CD4-positive, alpha-beta T cell treated with Interferon alpha-2 for 1 hour (primary cell): ENCODE measurements at regions not wholly inside any gene's neighbourhood (a gene's known extent, or its start where the extent isn't known, plus 50 kb on each side); places are given as distances from the start of the nearest gene placed in this dataset.

Experiments used
- DNase-seq, 2 donors: peaks; one replicate each; pipeline ENCODE4 v3.0.0-alpha.2; 2020 to 2022

DNA sequence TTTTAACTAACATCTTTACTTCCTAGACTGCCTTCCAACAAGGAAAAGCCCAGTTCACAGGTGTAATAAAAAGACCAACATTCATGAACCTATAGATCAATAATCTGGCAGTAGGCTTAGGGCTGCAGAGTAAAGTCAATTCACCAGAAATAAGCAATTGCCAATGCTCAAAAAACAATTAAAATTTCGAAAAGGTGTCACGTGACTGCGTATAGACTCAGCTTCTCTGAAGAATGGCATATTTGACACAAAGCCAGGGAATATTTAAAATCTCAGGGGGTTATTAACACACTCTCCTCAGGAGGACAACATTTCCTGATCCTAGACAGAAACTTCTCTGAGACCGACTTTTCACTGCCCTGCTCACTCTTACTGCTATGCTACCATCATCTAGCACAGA lies 245.2 kb upstream of the LRATD1 start:
- no peak for DNase-seq

DNA sequence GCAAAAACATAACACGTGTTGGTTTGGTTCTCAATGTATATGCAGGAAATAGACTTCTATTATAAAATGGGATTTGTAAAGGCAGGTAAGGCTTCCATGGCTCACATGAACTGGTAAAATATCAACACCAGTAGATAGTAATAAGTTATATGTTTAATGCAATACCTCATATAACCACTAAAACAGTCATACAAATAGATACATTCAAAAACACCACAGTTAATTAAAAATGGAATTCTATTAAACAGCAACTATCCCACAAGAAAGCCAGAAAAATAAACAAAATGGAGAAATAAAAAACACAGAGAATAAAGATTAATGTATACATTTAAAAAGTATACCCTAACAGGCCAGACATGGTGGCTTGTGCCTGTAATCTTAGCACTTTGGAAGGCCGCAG lies 243.8 kb upstream of the LRATD1 start:
- DNase-seq = no peak

DNA sequence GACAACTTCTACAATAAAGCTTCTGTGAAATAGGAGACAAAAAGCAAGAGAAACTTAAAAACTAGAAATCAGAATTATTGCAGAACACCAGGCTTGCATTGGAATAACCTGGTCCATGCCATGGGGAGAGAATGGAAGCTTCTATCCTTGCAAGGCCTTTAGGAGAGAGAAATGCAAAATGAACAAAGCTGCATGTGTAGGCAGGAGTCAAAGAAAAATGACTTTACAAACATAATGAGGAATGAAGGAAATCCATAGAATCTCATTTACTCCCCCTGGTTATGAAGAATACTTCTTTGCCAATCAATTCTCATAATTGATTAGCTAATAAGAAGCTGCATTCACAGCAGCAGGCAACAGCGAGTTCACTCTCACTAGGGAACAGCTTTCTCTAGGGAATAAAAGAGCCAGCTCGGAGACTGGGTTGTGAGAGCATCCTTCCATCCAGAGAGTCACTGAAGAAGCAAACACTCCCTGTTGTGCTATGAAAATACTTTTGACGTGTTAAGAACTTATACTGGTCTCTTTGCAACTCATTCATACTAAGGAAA lies 235.9 kb upstream of the LRATD1 start:
- no peak for DNase-seq

DNA sequence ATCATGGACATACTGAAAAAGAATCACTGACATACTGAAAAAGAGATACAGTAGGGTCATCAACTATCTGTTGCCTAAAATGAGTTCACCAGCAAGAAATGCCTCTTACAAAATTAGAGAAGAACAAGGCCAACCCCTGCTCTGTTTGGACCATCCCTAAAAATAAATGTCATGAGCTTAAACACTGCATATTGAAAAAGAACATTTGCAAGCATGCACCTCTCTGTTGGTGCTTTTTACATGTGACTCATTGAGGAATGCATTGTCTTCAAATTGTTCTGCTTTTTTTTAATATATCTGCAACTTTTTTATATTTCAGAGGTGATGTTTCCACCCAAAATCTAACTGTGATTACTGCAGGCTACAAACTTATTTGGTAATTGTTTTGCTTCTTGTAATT lies 233.9 kb upstream of the LRATD1 start:
- no peak for DNase-seq

DNA sequence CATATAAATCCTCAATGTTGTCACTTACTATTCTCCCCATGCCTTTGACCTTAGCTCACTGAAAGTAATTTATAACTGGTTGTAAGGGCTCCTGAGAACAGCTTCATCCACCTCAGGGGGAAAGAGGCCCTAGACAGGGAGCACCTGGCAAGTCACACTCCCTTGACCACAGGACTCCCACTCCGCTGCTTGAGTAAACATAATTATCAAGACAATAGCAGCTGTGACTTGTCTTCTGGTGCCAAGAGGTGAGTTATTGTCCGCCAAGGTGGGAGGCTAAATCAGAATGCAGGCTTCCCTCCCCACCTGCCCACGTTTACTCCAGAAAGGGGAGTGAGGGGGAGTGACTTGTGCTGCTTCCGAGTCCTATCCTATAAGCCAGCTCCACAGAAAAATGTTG lies 230.6 kb upstream of the LRATD1 start:
- DNase-seq = no peak

DNA sequence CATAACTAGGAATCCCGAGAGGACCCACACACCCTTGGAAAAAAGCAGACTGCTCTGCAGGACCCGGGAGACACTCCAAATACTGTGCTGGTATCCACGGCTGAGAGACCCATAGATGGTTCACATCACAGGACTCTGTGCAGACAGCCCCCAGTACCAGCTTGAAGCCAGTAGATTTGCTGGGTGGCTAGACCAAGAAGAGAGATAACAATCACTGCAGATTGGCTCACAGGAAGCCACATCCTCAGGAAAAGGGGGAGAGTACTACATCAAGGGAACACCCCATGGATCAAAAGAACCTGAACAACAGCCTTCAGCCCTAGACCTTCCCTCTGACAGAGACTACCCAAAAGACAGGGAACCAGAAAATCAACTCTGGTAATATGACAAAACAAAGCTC lies 223.8 kb upstream of the LRATD1 start:
- DNase-seq = no peak

DNA sequence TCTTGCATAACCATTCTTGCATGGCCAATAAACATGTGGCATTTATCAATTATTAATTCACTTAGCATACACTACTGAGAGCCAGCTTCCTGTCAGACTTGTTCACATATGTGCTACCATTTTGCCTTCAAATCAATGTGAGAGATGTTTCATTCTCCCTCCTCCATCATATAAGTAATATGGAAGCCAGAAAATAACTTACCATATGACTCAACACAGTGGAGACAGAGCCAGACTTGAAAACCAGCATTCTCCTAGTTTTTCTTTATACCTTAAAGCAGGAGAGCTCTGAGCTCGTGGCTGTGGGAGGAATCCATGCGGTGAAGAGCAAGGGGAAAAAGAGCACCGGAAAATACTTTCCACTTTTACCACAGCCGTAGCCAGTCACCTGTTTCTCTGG lies 215.0 kb upstream of the LRATD1 start:
- DNase-seq = no peak

DNA sequence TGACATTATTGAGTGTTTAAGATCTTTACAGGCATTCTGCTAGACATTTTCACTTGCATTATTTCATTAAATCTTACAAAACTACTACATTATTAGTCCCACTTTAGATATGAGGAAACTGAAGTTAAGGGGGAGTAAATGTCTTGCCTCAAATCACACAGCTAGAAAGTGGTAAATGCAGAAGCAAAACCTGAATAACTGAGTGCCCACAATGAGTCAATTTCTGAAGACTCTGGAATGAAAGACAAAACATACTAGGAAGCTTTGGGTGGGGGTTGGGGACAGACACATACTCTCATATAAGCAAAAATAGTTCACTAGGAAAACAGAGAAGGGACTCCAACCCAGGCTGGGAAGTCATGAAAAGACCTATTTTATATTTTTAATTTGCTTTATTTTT lies 214.4 kb upstream of the LRATD1 start:
- DNase-seq = no peak

DNA sequence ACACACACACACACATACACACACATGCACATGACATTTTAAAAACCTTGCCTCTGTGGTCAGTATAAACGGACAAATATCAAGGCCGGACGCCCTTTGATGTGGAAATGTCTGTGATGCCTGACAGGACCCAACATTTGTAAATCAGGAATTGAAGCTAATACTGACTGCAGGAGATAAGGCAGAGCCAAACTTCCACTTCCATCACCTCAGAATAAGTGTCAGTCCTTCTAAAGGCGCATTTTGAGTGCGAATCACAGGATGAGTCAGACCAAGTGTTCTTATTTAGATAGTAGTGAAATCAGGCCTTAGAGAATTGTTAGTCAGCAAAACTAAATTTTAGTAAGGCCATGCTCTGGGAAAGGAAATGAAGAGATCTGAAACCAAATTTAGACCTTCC lies 211.7 kb upstream of the LRATD1 start:
- DNase-seq = no peak

DNA sequence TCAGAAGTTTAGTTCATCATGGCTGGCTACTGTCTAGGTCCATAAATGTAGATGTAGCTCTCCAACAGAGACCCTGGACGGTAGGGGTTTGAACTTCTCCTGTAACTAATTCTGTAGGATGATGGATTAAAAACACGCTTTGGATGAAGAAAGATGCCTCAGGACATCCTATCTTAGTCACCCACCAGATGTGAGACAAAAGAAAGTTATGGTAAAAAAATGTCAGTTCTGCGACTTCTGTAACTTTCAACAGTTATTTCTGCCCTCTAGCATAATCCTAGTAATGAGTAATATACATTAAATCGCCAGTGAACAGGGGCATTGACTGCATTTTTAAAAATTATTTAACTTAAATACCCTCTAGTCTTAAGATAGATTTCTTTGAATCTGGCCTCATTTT lies 210.1 kb upstream of the LRATD1 start:
- DNase-seq = no peak

DNA sequence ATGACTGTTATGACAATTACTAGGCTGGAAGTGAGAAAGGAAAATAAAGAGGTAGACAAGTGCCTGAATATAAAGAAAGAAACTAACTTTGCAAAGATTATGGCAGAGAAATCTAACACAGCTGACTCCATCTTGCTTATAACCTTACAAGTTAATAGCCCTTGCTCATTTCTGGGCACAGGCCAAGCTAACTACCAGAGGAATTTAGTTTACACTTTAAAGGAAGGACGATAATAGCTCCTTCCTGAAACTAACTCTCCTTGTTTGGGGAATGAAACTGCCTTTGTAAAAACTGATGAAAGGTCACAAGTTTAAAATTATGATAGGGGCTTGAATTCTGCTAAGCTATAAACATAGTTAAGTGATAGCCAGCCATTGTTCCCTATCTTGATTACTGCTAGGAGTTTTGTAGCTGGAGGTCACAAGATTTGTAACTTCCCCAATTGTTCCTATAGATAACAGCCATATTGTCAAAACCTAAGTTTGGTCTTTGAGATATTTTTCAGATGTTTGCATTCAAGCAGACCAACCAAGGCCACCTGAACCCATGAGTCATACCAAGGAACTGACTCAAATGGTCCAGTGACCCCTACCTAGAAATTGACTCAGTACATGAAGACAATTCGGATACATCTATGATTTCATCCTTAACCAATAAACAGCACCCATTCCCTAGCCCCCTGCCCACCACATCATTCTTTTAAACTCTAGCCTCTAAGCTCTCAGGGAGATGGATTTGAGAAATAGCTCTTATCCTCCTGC lies 209.2 kb upstream of the LRATD1 start:
- no peak for DNase-seq

DNA sequence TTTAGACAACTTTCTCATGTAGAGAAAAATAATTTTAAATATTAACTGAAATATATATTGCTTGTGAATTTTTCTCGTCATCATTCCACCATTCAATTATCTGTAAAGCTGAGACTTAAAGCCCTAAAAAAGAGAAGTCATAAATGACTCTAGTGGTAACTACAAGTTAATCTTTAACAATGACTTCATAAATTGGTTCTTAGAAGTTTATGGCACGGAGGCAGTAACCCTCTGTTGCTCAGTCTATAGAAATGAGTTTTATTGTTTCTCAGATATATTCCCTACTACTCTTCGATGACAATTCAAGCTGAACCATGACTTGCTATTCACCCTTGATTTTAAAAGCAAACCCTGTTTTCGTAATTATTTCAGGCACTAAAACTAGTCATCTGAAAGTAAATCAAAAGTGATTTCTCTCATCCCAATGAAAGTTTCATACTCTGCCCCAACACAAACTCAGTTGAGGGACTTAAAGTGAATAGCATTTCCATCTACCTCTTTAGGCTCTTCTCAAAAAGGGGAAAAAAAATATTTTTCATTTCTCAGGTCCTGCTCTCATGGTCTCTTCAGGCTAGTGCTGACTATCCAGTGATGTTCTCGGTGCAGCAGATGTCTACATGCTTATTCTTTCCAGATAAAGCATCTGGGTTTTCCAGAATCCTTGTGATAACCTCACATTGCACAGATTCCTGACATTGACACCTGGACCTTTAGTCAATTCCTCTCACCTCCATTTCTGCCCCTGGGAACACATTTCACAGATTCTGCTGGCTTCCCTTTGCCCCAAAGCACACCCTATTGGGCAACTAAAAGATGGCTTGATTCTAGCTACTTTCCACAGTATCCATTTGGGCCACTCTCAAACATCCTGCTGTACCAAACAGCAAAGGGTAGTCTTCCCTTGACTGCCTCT lies 207.8 kb upstream of the LRATD1 start:
- no peak for DNase-seq

DNA sequence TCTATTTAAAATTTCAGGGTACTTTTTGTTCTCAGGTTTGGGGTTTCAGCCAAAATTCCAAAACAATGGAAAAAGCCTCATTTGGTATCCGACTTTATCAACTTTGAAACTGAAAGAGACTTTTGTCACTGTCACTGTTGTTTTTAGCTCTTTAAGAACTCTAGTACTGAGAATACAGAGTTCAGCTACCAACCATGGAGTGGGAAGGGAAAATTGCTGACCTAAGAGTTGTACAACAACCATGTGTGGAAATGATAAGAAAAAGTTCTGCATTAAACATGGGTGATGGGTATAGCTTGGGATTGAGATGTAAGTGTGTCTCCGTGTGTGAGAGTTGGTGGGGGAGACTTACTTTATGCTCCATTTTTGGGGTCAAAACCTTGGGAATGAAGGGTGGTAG lies 206.6 kb upstream of the LRATD1 start:
- DNase-seq = no peak

DNA sequence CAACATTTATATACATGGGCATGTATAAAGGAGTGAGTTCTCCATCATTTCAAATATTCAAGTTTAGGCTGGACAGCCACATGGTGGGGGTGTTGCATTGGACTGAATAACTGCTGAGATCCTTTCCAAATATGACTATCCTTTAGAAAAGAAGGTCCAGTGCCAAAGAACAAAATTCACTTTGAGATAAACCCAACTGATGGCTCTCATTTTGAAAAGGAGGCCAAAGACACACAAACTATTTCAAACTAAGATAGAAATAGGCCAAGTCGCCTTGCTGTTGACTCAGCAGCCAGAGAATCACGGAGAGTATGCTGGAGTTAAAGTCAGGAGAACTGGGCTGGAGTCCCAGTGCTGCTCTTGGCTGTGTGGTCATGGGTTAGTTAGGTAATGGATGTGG lies 204.5 kb upstream of the LRATD1 start:
- no peak for DNase-seq

DNA sequence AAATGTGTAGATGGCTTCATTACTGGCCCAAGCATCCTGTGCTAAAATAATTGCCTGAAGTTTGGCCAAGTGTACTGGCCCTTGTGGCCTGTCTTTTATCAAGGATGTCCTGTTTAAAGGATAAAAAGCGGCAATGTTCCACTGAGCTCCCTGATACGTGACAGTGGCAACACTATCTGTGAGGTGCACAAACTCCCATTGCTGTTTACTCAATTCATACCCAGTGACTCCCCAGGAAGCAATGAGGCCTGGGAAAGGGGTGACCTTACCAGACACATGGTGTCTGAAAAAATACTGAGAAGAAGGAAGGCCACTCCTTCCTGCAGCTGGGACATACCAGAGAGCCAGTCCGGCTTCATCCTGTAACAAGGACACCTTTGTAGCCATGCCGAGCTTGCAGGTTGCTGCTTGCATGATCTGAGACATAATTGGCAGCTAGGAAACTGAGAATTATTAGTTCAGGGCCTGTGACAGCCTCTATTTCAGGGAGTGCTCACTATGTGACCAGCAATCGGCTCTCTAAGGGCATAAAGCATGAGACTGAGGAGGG lies 198.5 kb upstream of the LRATD1 start:
- DNase-seq = no peak

DNA sequence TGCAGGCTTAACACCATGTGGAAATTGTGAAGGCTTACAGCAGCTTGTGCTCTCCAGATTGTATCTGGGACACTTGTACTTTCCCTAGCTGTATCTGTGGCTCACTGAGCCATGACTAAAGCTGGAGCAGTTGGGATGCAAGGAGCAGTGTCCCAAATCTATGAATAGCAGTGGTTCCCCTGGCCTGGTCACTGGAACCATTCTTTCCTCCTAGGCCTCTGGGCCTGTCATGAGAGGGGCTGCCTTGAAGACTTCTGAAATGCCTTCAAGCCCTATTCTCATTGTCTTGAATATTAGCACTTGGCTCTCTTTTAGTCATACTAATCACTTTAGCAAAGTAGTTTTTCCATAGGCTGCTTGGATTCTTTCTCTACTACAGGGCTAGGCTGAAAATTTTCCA lies 186.8 kb upstream of the LRATD1 start:
- no peak for DNase-seq

DNA sequence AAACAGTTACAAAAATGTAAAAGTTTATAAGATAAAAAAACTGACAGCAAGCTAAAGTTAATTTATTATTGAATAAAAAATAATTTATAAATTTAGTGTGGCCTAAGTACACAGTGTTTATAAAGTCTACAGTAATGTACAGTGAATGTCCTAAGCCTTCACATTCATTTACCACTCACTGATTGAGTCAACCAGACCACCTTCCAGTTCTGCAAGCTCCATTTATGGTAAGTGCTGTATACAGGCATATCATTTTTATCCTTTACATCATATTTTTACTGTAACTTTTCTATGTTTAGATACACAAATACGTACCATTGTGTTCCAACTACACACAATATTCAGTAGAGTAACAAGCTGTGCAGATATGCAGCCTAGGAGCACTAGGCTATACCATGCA lies 184.2 kb upstream of the LRATD1 start:
- DNase-seq = no peak

DNA sequence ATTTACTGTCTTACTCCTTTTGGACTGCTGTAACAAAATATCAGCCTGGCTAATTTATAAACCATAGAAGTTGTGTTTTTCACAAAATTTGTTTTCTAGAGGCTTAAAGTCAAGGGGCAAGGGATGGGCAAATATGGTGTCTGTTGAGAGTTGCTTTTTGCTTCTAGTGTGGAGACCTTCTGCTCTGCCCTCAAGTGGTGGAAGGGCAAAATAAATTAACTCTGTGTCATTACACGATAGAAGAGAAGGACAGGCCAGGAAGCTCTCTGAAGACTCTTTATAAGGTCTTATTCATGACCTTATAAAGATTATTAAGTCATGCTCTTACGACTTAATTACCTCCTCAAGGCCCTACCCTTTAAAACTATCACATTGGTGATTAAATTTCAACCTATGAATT lies 181.2 kb upstream of the LRATD1 start:
- DNase-seq = no peak

DNA sequence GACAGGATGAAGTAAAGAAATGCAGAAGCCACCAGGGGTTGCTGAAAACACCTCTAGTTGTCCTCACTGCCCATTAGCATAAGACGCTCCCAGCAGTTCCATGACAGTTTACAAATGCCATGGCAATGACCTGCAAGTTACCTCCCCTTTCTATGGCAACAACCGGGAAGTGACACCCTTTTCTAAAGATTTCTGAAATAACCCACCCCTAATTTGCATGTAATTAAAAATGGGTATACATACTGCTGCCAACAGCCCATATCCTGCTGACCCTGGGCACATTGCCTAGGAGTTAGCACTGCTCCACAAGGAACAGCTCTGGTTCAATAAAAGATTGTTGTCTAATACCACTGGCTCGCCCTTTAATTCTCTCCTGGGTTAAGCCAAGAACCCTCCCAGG lies 178.3 kb upstream of the LRATD1 start:
- DNase-seq = no peak

DNA sequence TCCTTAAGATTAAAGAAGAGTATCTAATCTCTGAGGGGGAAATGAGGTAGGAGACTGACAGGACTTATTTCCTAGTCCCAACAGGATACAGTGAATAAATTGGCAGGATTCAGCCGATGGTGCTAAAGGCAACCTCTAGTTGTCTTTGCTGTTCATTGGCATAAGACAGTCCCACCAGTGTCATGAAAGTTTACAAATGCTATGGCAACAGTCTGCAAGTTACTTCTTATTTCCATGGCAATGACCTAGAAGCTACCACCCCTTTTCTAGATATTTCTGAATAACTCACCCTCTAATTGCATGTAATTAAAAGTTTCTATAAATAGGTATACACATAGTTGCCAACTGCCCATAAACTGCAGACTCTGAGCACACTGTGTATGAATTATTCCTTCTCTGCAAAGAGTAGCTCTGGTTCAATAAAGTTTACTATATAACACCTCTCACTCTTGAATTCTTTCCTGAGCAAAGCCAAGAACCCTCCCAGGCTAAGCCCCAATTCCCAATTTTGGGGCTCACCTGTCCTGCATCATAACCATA lies 172.7 kb upstream of the LRATD1 start:
- no peak for DNase-seq

DNA sequence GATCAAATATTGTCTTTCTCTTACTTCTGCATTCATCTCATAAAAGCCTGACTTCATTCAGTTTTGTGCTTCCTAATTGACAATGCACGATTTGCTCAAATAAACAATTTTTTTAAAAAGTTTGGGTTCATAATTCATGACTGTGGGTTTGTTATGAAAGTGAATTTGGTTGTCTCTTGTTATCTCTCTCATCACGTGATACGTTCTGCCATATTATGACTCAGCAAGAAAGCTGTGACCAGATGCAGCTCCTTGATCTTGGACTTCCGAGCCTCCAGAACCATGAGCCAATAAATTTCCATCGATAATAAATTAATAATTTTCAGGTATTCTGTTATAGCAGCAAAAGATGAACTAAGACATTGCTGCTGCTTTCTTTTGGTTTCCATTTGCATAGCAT lies 156.5 kb upstream of the LRATD1 start:
- DNase-seq = no peak

DNA sequence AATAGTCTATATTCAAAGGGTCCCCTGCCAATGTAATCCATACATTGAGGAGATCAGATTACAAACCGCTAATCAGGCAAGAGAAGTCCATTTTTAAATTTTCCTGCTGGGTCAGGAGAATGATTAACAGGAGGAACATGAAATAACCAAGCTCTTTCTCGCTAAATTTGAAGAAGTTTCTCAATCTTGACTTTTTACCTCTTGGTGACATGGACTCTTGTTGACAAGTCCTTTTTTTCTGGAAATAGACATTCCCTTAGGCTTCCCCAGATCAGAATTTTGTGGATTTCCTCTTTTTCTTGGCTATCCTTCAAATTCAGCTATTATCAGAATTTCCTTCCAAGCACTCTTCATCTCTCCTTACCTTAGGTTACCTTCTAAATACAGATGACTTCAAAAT lies 153.0 kb upstream of the LRATD1 start:
- DNase-seq = no peak

DNA sequence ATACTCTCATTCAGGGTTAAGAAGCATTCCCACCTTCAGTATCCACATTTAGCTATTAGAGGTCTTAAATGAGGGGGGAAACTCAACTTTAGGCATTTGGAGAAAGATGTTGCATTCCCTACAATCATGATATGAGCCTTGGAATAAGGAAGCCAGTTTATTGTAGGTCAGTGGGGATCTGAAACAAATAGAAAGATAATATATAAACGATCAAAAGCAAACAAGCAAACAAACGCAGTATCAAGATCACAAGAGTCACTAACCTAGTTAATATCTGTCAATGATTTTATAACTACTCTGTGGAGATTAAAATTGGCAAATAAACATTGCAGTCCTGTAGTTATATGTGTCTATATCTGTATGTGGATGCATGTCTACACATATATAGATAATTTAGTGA lies 152.4 kb upstream of the LRATD1 start:
- no peak for DNase-seq

DNA sequence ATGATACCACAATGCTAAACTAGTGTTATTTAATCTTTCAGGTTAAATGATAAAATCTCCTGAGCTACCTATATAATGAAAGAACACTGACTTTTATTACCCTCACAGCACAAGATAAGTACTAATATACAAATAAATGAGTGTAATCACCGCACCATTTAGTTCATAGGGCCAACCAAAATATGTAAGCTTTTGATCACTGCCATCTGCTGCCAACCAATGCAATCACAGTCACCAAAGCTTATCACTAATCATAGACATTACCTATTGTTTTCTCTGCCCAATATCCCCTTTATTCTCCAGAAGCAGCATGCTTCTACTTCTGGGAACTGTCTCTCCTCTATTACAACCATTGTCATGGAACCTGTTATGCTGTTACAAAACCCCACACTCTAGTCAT lies 151.6 kb upstream of the LRATD1 start:
- no peak for DNase-seq
